Endothelial cell of umbilical vein (primary cell): ENCODE measurements at regions not wholly inside any gene's neighbourhood (a gene's known extent, or its start where the extent isn't known, plus 50 kb on each side); places are given as distances from the start of the nearest gene placed in this dataset.

ENCODE experiments used
- BruUV-seq: library from RNA; stranded (reverse); fragments of 400-500 nt; replicated peaks from 2 replicates; lab custom pipeline; 2021; lab: Mats Ljungman, UMichigan
- CTCF ChIA-PET: fragments of 300-600, 350-600 bp; sonication (Branson Sonifier 250); formaldehyde crosslinking; loops from one replicate; lab custom pipeline; 2021; ENCODE audit warnings: antibody characterized with exemption, inconsistent platforms; lab: Charles Lee
- POLR2A ChIA-PET: fragments of 300-600, 350-600 bp; sonication (Branson Sonifier 250); formaldehyde crosslinking; loops from one replicate; lab custom pipeline; 2021; ENCODE audit warnings: antibody characterized with exemption, inconsistent platforms; lab: Charles Lee
- DNase-seq: peaks from one replicate; pipeline ENCODE4 v3.0.0-alpha.2; 2011; ENCODE audit warnings: low read depth, low spot score
- FAIRE-seq: peaks from 2 replicates; lab custom pipeline; 2011; peaks lifted over from hg19 to GRCh38; lab: Jason Lieb, UNC
- H2AFZ ChIP-seq: 2 replicates; pipeline ENCODE4 v1.6.0; 2012; ENCODE audit warnings: low read depth, low read length, control low read depth, inconsistent platforms
- H3K27ac ChIP-seq: 2 replicates; pipeline ENCODE4 v1.5.1; 2011; ENCODE audit warnings: low read depth, mild to moderate bottlenecking, control low read depth, low read length, moderate library complexity; ENCODE audit not compliant: insufficient read depth
- H3K27me3 ChIP-seq, 2 experiments: 2 replicates each; pipeline versions ENCODE4 v1.6.0 to v1.6.1; 2011; ENCODE audit warnings: low read length in 2 of 2, mixed read lengths in 1 of 2; ENCODE audit not compliant: control insufficient read depth in 2 of 2, insufficient read depth in 2 of 2
- H3K36me3 ChIP-seq, 2 experiments: 2 replicates in 1 of 2; 3 replicates in 1 of 2; pipeline ENCODE4 v1.5.1; 2011; ENCODE audit warnings: low read length in 2 of 2, mild to moderate bottlenecking in 1 of 2, moderate library complexity in 1 of 2; ENCODE audit not compliant: control insufficient read depth in 2 of 2, insufficient read depth in 2 of 2; ENCODE audit errors: extremely low read depth in 1 of 2
- H3K4me1 ChIP-seq: 3 replicates; pipeline ENCODE4 v1.5.1; 2011; ENCODE audit warnings: mild to moderate bottlenecking, low read length; ENCODE audit not compliant: control insufficient read depth, insufficient read depth; ENCODE audit errors: extremely low read depth
- H3K4me2 ChIP-seq: 2 replicates; pipeline ENCODE4 v1.6.1; 2011; ENCODE audit warnings: low read length, control low read depth, mixed read lengths; ENCODE audit not compliant: insufficient read depth
- H3K4me3 ChIP-seq, 3 experiments: fragments of 200-600 bp in 1 of 3; sonication (generic), shearing (Covaris generic) in 1 of 3; replicated peaks in 1 of 3; 2 replicates each; pipeline ENCODE4 v1.5.1; 2011 to 2016; ENCODE audit warnings: control low read depth in 3 of 3, low read length in 3 of 3, mild to moderate bottlenecking in 2 of 3, inconsistent platforms in 1 of 3, low read depth in 1 of 3, moderate library complexity in 1 of 3; ENCODE audit not compliant: insufficient read depth in 1 of 3
- H3K79me2 ChIP-seq: 2 replicates; pipeline ENCODE4 v1.6.0; 2012; ENCODE audit warnings: low read length, inconsistent platforms; ENCODE audit not compliant: control insufficient read depth, insufficient read depth
- H3K9ac ChIP-seq: replicated peaks from 2 replicates; pipeline ENCODE3; 2011; ENCODE audit warnings: low read length, control low read depth; ENCODE audit not compliant: insufficient read depth; ENCODE audit errors: extremely low read depth
- H3K9me1 ChIP-seq: replicated peaks from 3 replicates; pipeline ENCODE4 v1.6.0; 2011; ENCODE audit warnings: mild to moderate bottlenecking, low read length; ENCODE audit not compliant: control insufficient read depth, insufficient read depth; ENCODE audit errors: extremely low read depth
- H3K9me3 ChIP-seq: replicated peaks from 2 replicates; pipeline ENCODE4 v1.5.1; 2012; ENCODE audit warnings: low read length, inconsistent platforms; ENCODE audit not compliant: control insufficient read depth, insufficient read depth
- H4K20me1 ChIP-seq: replicated peaks from 2 replicates; pipeline ENCODE3; 2011; ENCODE audit warnings: mild to moderate bottlenecking, low read length; ENCODE audit not compliant: control insufficient read depth, insufficient read depth; ENCODE audit errors: extremely low read depth
- EZH2 ChIP-seq: IDR thresholded peaks from 2 replicates; pipeline ENCODE4 v1.6.1; 2012; ENCODE audit warnings: borderline replicate concordance, low read depth, mild to moderate bottlenecking, moderate library complexity, low read length, inconsistent platforms; ENCODE audit not compliant: severe bottlenecking
- FOS ChIP-seq: IDR thresholded peaks from 2 replicates; pipeline ENCODE4 v1.6.1; 2011; ENCODE audit warnings: mild to moderate bottlenecking, low read length, moderate library complexity, borderline replicate concordance; ENCODE audit not compliant: insufficient read depth
- GATA2 ChIP-seq: IDR thresholded peaks from 2 replicates; pipeline ENCODE4 v1.7.0; 2011; ENCODE audit warnings: low read depth, mild to moderate bottlenecking, moderate library complexity, mixed read lengths, low read length; ENCODE audit not compliant: insufficient read length, insufficient read depth
- JUN ChIP-seq: IDR thresholded peaks from 2 replicates; pipeline ENCODE4 v1.6.1; 2011; ENCODE audit warnings: borderline replicate concordance, low read depth; ENCODE audit not compliant: insufficient read length, insufficient read depth
- MAX ChIP-seq: IDR thresholded peaks from 2 replicates; pipeline ENCODE4 v1.6.1; 2011; ENCODE audit not compliant: insufficient read depth, insufficient read length
- MYC ChIP-seq: IDR thresholded peaks from one replicate; pipeline ENCODE4 v1.6.1; 2011; ENCODE audit warnings: mild to moderate bottlenecking, low read depth, low read length
- POLR2A ChIP-seq: IDR thresholded peaks from 2 replicates; pipeline ENCODE4 v1.6.1; 2012; ENCODE audit warnings: low read depth, mild to moderate bottlenecking, control low read depth, low read length
- POLR2AphosphoS5 ChIP-seq: IDR thresholded peaks from 2 replicates; pipeline ENCODE4 v1.6.1; 2012; ENCODE audit warnings: low read depth, mild to moderate bottlenecking, control low read depth, low read length, moderate library complexity; ENCODE audit not compliant: insufficient read depth
- dilution Hi-C: fragments of 300-500 bp; cut with MboI; formaldehyde crosslinking; loops from one replicate; pipeline ENCODE4 v1.15.0; 2019; ENCODE audit warnings: low sequenced_read_pairs; ENCODE audit not compliant: extremely low pct_ligation_motif_present
- intact Hi-C: fragments of 100-400 bp; cut with micrococcal nuclease; formaldehyde crosslinking; loops from one replicate; pipeline ENCODE4 v1.10.0; 2022

GRCh38 chr11:92569726-92570125, 345.1 kb downstream of the FAT3 start:
- H3K79me2 ChIP-seq = no peaks in the 10 kb centered on the region
- no peaks in the 10 kb centered on the region for H3K4me1 ChIP-seq
- no peak overlapping the region for H2AFZ ChIP-seq
- H3K27me3 ChIP-seq = no peaks in the 10 kb centered on the region
- H3K4me3 ChIP-seq = no peak overlapping the region
- intact Hi-C loops (no loop called here), dilution Hi-C loops (no loop called here)
- CTCF ChIA-PET = no interaction called here
- H3K36me3 ChIP-seq = no peaks in the 10 kb centered on the region
- POLR2A ChIA-PET = no interaction called here
- H3K9me1 ChIP-seq = no peaks in the 10 kb centered on the region
- TF ChIP-seq POLR2AphosphoS5 (no peak), MYC (no peak), GATA2 (no peak), MAX (no peak)
- H3K4me2 ChIP-seq = no peak overlapping the region
- FAIRE-seq (no peak), DNase-seq (no peak)
- H3K27ac ChIP-seq = no peak overlapping the region
- no peaks in the 10 kb centered on the region for H3K9me3 ChIP-seq
- BruUV-seq = no TSS peak
- no peak overlapping the region for H3K9ac ChIP-seq
- H4K20me1 ChIP-seq = no peaks in the 10 kb centered on the region

GRCh38 chr11:92572559-92572958, 347.9 kb downstream of the FAT3 start:
- no peak overlapping the region for H3K4me3 ChIP-seq
- FAIRE-seq = no peak
- DNase-seq = no peak
- CTCF ChIA-PET = no interaction called here
- H4K20me1 ChIP-seq = no peaks in the 10 kb centered on the region
- intact Hi-C loops (no loop called here), dilution Hi-C loops (no loop called here)
- BruUV-seq = no TSS peak
- TF ChIP-seq MYC (no peak), POLR2A (no peak), EZH2 (no peak), GATA2 (no peak), MAX (no peak), JUN (no peak), FOS (no peak), POLR2AphosphoS5 (no peak)
- no peaks in the 10 kb centered on the region for H3K9me3 ChIP-seq
- H3K36me3 ChIP-seq = no peaks in the 10 kb centered on the region
- H3K4me2 ChIP-seq = no peak overlapping the region
- H3K4me1 ChIP-seq = no peaks in the 10 kb centered on the region
- H3K9ac ChIP-seq = no peak overlapping the region
- H2AFZ ChIP-seq = no peak overlapping the region
- POLR2A ChIA-PET = no interaction called here
- no peaks in the 10 kb centered on the region for H3K9me1 ChIP-seq
- no peaks in the 10 kb centered on the region for H3K79me2 ChIP-seq
- H3K27me3 ChIP-seq = no peaks in the 10 kb centered on the region
- no peak overlapping the region for H3K27ac ChIP-seq
